HG03175 (cell line): ENCODE measurements at regions not wholly inside any gene's neighbourhood (a gene's known extent, or its start where the extent isn't known, plus 50 kb on each side); places are given as distances from the start of the nearest gene placed in this dataset.
"Not testable (repeated sequence)": the region's sequence is repeated elsewhere in the genome, so short reads cannot be mapped to it uniquely, and the experiment has no call there.

Experiments used
- ATAC-seq: cut with Tn5 transposase; IDR thresholded peaks from one replicate; pipeline ENCODE4 v1.9.1; 2021; ENCODE audit warnings: mild to moderate bottlenecking, moderate library complexity; ENCODE audit not compliant: unreplicated experiment

DNA sequence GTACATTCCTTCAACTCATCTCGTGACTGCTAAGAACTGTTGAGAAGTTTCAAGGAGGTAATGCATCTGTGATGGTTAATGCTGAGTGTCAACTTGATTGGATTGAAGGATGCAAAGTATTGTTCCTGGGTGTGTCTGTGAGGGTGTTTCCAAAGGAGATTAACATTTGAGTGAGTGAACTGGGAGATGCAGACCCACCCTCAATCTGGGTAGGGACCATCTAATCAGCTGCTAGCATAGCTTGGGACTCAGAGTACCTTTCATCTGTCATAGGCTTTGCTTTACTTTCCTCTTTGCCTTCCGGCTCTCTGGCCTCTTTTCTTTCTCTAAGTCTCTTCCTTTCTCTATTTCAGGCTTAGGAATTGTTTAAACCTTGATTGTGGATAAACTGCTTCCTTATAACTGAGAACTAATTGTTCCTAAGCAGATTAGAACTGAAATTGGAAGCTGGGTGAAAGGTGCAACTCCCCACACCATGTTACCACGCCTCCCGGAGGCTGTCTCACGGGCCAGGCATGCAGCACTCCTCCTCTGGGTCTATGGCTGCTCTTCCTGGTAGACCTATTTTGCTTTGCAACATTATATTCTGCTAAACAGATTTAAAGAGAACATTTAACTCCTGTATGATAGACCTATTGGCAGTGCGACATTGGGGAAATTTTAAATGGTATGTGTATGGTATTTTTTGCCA is 298.2 kb downstream of the CCSER2 start:
- ATAC-seq: no peak

DNA sequence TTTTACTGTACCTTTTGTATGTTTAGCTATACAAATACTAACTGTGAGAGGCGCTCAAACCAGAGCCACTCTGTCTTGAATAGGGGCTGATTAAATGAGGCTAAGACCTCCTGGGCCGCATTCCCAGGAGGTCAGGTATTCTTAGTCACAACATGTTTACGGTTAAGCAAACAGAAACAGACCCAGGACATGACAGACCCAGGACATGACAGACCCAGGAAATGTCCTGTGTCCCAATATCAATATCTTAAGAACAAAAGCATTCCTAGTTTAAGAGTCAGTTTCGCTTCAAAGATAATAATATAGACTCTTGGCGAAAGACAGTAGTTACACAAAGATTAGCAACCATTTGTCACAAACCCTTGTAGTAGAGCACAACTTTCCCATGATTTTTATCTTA is 304.5 kb downstream of the CCSER2 start:
- no peak for ATAC-seq

DNA sequence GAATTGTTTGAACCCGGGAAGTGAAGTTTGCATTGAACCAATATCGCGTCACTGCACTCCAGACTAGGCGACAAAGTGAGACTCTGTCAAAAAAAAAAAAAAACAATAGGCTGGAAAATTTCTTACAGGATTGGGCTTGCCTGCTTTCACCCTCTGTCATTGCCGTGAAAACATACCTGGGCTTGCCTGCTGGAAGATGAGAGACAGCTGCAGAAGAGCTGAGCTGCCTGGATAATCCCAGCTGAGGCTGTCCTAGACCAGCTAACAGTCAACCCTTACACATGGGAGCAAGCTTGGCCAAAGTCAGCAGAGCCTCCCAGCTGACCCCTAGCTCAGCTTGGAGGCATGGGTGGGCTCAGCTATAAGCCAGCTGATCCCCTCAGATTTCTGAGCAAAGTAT is 306.2 kb downstream of the CCSER2 start:
- ATAC-seq: no peak

DNA sequence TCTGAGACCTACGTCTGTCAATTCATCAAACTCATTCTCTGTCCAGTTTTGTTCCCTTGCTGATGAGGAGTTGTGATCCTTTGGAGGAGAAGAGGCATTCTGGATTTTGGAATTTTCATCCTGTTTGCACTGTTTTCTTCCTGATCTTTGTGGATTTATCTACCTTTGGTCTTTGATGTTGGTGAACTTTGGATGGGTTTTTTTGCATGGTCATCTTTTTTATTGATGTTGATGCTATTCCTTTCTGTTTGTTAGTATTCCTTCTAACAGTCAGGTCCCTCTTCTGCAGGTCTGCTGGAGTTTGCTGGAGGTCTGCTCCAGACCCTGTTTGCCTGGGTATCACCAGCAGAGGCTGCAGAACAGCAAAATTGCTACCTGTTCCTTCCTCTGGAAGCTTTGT is 322.2 kb downstream of the CCSER2 start:
- not testable (repeated sequence) for ATAC-seq

- peak; percentile 82 for ATAC-seq
These were observed 326.3 kb downstream of the CCSER2 start for GRCh38 chr10:84654671-84655070.

- no peak for ATAC-seq
These were observed 330.6 kb downstream of the CCSER2 start for GRCh38 chr10:84659027-84659426.

GRCh38 chr10:84659497-84660439 is 331.4 kb downstream of the CCSER2 start:
- no peak for ATAC-seq

DNA sequence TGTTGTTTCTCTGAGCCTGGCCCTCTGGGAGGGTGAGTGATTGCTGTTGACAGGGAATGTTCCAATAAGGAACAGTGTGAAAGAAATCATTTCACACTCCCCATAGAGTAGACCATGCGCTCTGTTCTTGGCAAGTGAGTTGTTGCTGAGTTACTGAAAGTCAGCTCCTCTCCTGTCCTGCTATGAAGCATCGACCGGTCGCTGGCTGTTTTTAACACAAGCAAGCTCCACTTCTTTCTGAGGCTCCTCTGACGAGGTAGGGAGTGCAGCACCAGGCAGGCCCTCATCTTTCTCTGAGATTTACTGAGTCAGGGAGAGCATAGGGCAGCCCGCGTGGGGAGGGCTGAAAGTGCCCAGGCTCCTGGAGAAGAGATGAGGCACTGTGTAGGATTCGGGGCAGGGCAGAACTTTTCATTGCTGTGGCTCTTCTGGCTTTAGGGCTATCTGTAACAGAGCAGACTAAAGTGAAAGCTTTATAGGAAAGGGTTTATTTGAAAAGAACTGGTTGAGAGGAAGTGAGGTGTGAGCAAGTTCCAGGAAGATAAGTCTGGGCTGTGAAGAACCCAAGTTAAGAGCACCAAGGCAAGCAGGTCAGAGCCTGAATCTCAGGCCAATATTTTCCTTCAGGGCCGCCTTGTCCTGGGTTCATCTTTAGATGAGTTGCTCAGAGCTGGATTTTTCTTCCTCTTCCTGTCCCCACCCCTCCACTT is 332.2 kb downstream of the CCSER2 start:
- no peak for ATAC-seq

DNA sequence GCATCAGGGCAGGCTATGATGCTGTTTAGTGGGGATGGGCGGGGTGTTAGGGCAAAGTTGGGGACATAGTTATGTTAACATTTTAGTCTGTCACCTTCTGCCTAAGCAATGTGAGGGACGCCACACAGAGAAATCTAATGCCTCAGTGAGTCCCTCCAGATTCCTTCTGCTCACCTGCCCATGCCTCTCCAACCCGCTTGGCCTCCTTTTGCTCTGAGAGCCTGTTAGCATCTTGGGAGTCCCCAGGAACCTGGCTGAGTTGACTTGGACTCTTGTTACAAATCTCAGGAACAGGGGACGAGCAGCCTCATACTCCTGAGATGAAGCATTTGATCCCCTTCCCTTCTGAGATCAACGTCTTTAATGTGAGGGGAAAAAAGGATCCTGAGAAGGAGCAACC is 336.8 kb downstream of the CCSER2 start:
- ATAC-seq: no peak

DNA sequence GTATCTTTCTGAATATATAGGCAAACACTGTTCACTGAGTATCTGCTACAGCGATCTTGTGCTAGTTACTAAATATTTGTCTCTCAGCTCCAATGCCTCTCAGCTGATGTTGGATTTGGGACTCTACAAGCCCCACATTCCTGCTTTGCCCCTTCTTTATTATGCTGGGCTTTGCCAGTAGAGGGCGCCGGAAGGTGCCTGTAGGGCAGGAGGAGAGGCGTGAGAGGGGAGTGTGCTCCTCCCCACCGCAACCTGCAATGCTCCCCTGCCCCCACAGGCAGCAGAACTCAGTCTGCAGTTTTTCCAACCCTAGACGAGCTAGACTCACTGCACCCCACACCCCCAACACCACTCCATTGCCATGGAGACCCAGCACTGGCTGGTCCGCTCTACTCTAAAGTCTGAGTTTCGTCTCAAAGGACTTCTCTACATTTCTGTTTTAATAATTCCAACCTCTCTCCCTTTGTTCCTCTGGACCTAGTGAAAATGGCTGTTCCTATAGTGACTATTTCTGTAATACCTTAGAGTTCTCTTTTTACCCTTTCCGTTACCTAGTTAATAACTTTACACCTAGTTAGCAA is 337.6 kb downstream of the CCSER2 start:
- peak; percentile 56 for ATAC-seq

DNA sequence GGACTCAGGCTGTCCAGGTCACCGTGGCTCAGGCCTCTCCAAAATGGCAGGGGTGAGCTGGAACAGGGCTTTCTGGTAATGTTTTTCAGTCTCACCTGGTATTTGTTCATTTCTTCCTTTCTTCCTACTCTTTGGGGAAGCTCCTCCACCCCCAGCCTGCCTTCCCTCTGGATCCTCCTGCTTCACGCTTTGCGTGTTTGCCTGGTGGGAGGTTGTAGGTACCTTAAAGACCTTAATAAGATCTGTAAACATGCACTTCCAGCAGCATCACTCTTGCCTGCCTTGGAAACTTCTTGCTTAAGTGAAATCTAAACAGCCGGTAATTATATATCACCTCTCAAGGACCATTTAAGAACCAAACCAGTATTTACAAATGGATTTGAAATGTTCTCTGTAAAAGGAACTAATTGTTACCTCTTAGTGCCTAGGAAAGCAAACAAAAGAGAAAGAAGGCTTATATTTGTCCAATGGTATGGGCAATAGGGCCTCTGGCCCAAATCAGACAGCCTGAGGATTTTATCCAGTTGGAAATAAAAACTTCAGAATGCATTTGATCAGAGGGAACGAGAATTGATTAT is 339.9 kb downstream of the CCSER2 start:
- no peak for ATAC-seq

GRCh38 chr10:84675060-84675459 is 346.7 kb downstream of the CCSER2 start:
- ATAC-seq: no peak

- no peak for ATAC-seq
These were observed 348.1 kb downstream of the CCSER2 start for GRCh38 chr10:84676536-84676935.

- no peak for ATAC-seq
These were observed 353.4 kb downstream of the CCSER2 start for GRCh38 chr10:84681781-84682180.

DNA sequence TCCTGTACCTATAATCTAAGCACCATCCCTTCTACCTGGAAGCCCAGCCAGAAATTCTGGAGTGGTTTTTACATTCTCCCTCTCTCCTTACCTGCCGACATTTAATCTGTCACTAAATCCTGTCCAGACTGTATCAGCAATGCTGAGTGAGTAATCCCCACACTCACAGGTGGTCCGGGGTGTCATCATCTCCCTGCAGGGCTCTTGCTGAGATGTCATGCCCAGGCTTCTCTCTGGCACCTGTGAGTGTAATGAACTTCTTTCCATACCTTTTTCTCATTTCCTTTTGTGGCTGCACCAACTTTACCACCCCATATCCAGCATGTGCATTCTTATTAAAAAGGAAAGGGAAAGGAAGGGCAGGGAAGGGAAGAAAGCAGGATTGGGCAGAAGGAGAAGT is 355.2 kb downstream of the CCSER2 start:
- ATAC-seq: no peak

- no peak for ATAC-seq
These were observed 355.8 kb downstream of the CCSER2 start for GRCh38 chr10:84683980-84684740.

- ATAC-seq: no peak
These were observed 356.8 kb downstream of the CCSER2 start for GRCh38 chr10:84685047-84685660.

DNA sequence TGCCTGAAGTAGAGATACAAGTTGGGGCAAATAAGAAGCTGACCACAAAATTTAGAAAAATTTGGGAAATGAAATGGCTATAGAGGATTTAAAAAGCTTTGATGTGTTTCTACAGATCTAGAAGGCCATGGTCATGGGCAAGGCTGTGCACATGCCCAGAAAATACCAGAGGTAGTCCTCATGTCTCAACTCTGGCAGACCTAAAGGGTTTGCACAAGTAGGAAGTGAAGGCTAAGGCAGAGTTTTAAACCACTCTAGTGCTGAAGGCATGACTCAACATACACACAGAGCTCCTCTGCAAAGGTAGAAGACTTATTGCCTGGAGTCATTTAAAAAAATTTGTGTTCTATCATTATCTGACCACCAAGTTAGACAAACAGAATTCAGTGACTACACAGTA is 364.6 kb downstream of the CCSER2 start:
- ATAC-seq: no peak

- ATAC-seq: no peak
These were observed 367.5 kb downstream of the CCSER2 start for GRCh38 chr10:84695902-84696301.

GRCh38 chr10:84696610-84697009 is 368.2 kb downstream of the CCSER2 start:
- no peak for ATAC-seq
